ENCODE measurements at regions not wholly inside any gene's neighbourhood (a gene's known extent, or its start where the extent isn't known, plus 50 kb on each side); places are given as distances from the start of the nearest gene placed in this dataset.

DNA sequence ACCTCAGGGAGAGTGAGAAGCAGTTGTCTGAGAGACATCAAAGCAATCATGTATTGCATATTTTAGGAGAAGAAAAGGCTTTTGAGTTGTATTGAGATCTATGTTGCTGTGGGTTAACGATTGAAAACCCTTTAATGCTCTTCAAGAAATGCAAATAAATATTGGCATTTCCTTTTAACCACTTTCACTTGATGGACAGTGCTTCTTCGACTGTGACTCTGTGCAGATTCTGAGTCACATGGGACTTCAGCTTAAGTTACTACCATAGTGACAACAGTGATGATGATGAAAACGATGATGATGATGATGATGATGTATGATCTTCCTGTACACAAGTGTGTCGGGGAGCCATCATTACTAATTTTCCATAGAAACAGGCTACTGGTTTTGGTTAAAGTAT, 181.8 kb downstream of the AKAIN1 start:
- TF ChIP-seq, protein P1, sequence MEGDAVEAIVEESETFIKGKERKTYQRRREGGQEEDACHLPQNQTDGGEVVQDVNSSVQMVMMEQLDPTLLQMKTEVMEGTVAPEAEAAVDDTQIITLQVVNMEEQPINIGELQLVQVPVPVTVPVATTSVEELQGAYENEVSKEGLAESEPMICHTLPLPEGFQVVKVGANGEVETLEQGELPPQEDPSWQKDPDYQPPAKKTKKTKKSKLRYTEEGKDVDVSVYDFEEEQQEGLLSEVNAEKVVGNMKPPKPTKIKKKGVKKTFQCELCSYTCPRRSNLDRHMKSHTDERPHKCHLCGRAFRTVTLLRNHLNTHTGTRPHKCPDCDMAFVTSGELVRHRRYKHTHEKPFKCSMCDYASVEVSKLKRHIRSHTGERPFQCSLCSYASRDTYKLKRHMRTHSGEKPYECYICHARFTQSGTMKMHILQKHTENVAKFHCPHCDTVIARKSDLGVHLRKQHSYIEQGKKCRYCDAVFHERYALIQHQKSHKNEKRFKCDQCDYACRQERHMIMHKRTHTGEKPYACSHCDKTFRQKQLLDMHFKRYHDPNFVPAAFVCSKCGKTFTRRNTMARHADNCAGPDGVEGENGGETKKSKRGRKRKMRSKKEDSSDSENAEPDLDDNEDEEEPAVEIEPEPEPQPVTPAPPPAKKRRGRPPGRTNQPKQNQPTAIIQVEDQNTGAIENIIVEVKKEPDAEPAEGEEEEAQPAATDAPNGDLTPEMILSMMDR (IDR thresholded peaks at IDR 0.05) = no peak
- no peak for TF ChIP-seq POLR2A (IDR thresholded peaks at IDR 0.05)
